ENCODE measurements at regions not wholly inside any gene's neighbourhood (a gene's known extent, or its start where the extent isn't known, plus 50 kb on each side); places are given as distances from the start of the nearest gene placed in this dataset.

- no peak for TF ChIP-seq POLR2AphosphoS5 (IDR thresholded peaks at IDR 0.05; ENCODE audit: borderline replicate concordance, low read depth, low read length)
- TF ChIP-seq EZH2 (IDR thresholded peaks at IDR 0.05): no peak
- no peak for TF ChIP-seq FOXP2 (optimal IDR thresholded peaks at IDR 0.05; ENCODE audit: control extremely low read depth, extremely low read length, insufficient read depth)
These were observed 86.4 kb upstream of the ARG1 start for GRCh38 chr6:131486608-131487007.
